Right lobe of liver (tissue), 6 donors: ENCODE measurements at regions not wholly inside any gene's neighbourhood (a gene's known extent, or its start where the extent isn't known, plus 50 kb on each side); places are given as distances from the start of the nearest gene placed in this dataset.
A peak's percentile ranks its signal among the peaks of the same experiment; 100 is the strongest.

Experiments
- ATAC-seq, 4 donors: fragments of 200-7000 bp; cut with Tn5 transposase; one replicate each; pipeline ENCODE4 v1.9.1; 2020; ENCODE audit warnings: mild to moderate bottlenecking in 4 of 4, moderate library complexity in 4 of 4
- DNase-seq, 3 donors: peaks; one replicate each; pipeline ENCODE4 v3.0.0-alpha.2; 2020
- H3K27ac ChIP-seq, 3 donors: fragments of 200-600 bp; one replicate each; pipeline ENCODE4 v1.8.0; 2022
- H3K27me3 ChIP-seq, 2 donors: fragments of 200-600 bp; one replicate each; pipeline ENCODE4 v1.8.0; 2022
- H3K36me3 ChIP-seq, 4 donors: fragments of 200-600 bp; sonication (generic) in 1 of 4; one replicate each; pipeline versions ENCODE4 v1.5.1 to v1.8.0; 2017 to 2022; ENCODE audit warnings: control low read depth in 1 of 4
- H3K4me1 ChIP-seq, 4 donors: fragments of 200-600 bp; sonication (generic) in 1 of 4; one replicate each; pipeline versions ENCODE4 v1.5.1 to v1.8.0; 2017 to 2022; ENCODE audit warnings: control low read depth in 1 of 4
- H3K4me3 ChIP-seq, 3 donors: fragments of 200-600 bp; one replicate each; pipeline ENCODE4 v1.8.0; 2022
- H3K9me3 ChIP-seq, 4 donors: fragments of 200-600 bp; sonication (generic) in 1 of 4; one replicate each; pipeline versions ENCODE4 v1.5.1 to v1.8.0; 2017 to 2022; ENCODE audit warnings: control low read depth in 1 of 4
- POLR2A ChIP-seq: fragments of 450-650 bp; IDR thresholded peaks from one replicate; pipeline ENCODE4 v1.6.1; 2017; ENCODE audit warnings: antibody characterized with exemption, mild to moderate bottlenecking
- WGBS: methylation state at CpG from one replicate; pipeline ENCODE4 v1.1.6; 2018; ENCODE audit warnings: low coverage, low lambda C conversion rate; ENCODE audit not compliant: insufficient coverage; ENCODE audit errors: missing lambda C conversion rate; 5-methylcytosine and 5-hydroxymethylcytosine counted together
- intact Hi-C, 2 donors: fragments of 100-400 bp; cut with DNase I; formaldehyde crosslinking; loops; one replicate each; pipeline versions ENCODE4 v1.11.2 to v1.14.1; 2022
- TF ChIP-seq, protein P1 (sequence below), 4 donors: fragments of 200-600 bp in 3 of 4; fragments of 450-650 bp in 1 of 4; IDR thresholded peaks; one replicate each; pipeline versions ENCODE4 v1.5.1 to v1.8.0; 2016 to 2022; ENCODE audit warnings: antibody characterized with exemption in 4 of 4, mild to moderate bottlenecking in 2 of 4
- donor health status: DM: no; HTN: yes; CAD: no.
- donor health status: DM: no; HTN: no; CAD: no.
- donor health status: DM: no; HTN: no; CAD: no.
- donor health status: DM: no; HTN: yes; CAD: no.
- donor health status: DM: no; HTN: yes; CAD: no.

DNA sequence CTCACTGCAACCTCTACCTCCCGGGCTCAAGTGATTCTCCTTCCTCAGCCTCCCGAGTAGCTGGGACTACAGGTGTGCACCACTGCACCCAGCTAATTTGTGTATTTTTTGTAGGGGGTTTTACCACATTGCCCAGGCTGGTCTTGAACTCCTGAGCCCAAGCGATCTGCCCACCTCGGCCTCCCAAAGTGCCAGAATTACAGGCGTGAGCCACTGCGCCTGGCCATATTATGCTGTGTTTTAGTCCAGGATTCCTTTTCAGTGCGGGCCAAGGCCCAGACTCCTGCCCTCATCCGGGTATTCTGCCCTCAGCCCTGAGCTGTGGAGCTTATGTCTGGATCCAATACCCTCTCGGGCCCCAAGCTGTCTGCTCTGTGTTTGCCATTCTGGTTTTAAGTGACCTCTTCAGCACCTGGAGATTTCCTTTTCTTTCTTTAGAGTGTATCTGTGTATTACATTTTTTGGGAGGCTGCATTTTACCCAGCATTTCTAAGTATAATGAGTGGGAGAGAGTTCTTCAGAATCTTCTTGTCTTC is 114.9 kb downstream of the BUB3 start:
- TF ChIP-seq, protein P1, sequence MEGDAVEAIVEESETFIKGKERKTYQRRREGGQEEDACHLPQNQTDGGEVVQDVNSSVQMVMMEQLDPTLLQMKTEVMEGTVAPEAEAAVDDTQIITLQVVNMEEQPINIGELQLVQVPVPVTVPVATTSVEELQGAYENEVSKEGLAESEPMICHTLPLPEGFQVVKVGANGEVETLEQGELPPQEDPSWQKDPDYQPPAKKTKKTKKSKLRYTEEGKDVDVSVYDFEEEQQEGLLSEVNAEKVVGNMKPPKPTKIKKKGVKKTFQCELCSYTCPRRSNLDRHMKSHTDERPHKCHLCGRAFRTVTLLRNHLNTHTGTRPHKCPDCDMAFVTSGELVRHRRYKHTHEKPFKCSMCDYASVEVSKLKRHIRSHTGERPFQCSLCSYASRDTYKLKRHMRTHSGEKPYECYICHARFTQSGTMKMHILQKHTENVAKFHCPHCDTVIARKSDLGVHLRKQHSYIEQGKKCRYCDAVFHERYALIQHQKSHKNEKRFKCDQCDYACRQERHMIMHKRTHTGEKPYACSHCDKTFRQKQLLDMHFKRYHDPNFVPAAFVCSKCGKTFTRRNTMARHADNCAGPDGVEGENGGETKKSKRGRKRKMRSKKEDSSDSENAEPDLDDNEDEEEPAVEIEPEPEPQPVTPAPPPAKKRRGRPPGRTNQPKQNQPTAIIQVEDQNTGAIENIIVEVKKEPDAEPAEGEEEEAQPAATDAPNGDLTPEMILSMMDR (IDR thresholded peaks at IDR 0.05), result no peak
- no peak for TF ChIP-seq POLR2A
- H3K36me3 ChIP-seq, result no peaks in the 10 kb centered on the region
- no peak for ATAC-seq
- H3K9me3 ChIP-seq, result no peaks in the 10 kb centered on the region
- no peak overlapping the region for H3K27ac ChIP-seq
- no peak overlapping the region for H3K4me3 ChIP-seq
- WGBS, result 73% methylated on average over 5 of the region's 9 CpGs
- H3K4me1 ChIP-seq, result no peaks in the 10 kb centered on the region
- H3K27me3 ChIP-seq, result no peaks in the 10 kb centered on the region
- intact Hi-C loops, result no loop called here
- DNase-seq, result no peak

DNA sequence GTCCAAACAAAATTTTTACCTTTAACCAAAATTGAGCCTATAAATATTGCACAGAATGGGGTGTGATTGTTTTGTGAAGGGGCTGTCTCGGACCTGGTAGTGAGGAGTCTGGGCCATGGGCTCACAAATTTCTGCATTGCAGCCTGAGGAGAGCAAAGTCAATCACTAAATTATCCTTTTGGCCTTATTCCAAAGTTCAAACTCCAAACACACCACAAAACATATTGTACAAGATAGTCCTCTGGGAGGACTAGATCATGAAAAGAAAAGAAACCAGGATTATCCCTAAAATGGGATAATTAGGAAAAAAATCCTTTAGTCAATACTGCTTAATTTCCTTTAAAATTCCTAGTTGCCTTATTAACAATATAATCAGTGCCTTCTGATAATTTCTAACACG is 115.5 kb downstream of the BUB3 start:
- 43% methylated on average over 2 of the region's 2 CpGs for WGBS
- no peaks in the 10 kb centered on the region for H3K9me3 ChIP-seq
- ATAC-seq (peak in 1 of 4 donors; percentile 50), DNase-seq (no peak)
- no peak for TF ChIP-seq POLR2A
- TF ChIP-seq, protein P1 (IDR thresholded peaks at IDR 0.05), result no peak
- H3K4me1 ChIP-seq, result no peaks in the 10 kb centered on the region
- no peaks in the 10 kb centered on the region for H3K27me3 ChIP-seq
- intact Hi-C loops, result no loop called here
- no peak overlapping the region for H3K4me3 ChIP-seq
- no peaks in the 10 kb centered on the region for H3K36me3 ChIP-seq
- no peak overlapping the region for H3K27ac ChIP-seq

DNA sequence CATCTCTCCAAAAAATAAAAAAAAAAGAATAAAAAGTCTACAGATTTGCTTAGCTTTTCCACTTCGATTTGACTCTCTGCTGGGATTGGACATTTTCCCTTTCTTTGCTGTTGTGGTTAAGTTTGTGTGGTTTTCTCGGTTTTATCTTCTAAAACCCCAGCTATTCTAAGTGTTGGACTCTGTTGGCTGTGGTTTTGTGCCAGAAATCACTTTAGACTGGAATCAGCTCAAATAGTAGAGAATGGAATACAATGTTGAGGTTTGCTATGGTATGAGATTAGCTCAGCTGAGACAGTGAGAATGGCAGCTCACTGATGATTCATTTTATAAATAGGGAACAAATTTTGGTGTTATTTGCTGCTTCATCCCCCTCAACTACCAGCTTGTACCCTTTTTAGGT is 116.0 kb downstream of the BUB3 start:
- intact Hi-C loops, result no loop called here
- TF ChIP-seq POLR2A, result no peak
- TF ChIP-seq, protein P1 (IDR thresholded peaks at IDR 0.05), result no peak

DNA sequence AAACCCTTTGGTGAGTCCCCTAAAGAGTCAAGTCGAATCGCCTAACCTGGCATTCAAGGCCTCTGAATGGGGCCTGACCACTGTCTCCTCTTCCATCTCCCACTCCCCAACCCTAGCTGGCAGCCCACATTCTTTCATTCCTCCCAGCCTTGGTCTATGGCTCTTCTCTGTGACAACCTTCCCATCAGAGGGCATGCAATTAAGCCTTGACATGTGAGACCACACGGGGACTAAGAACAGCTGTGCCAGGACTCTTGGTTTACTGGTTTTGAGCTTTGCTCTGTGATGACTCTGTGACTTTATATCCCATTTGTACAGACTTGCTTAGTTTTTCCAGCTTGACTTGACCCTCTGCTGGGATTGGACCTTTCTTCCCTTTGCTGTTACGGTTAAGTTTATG is 116.6 kb downstream of the BUB3 start:
- no peak overlapping the region for H3K4me3 ChIP-seq
- ATAC-seq, result no peak
- TF ChIP-seq, protein P1 (IDR thresholded peaks at IDR 0.05), result no peak
- TF ChIP-seq POLR2A, result no peak
- H3K27ac ChIP-seq, result no peak overlapping the region
- H3K9me3 ChIP-seq, result no peaks in the 10 kb centered on the region
- H3K4me1 ChIP-seq, result no peaks in the 10 kb centered on the region
- H3K36me3 ChIP-seq, result no peaks in the 10 kb centered on the region
- WGBS, result 92% methylated on average over 4 of the region's 4 CpGs
- DNase-seq, result no peak
- intact Hi-C loops, result no loop called here
- no peaks in the 10 kb centered on the region for H3K27me3 ChIP-seq

More for the DNA sequence above, 116.0 kb downstream of the BUB3 start:
- H3K27me3 ChIP-seq, result no peaks in the 10 kb centered on the region
- H3K9me3 ChIP-seq, result no peaks in the 10 kb centered on the region
- H3K36me3 ChIP-seq, result no peaks in the 10 kb centered on the region
- 56% methylated on average over 2 of the region's 2 CpGs for WGBS
- no peak overlapping the region for H3K4me3 ChIP-seq
- no peak overlapping the region for H3K27ac ChIP-seq
- DNase-seq, result no peak
- no peaks in the 10 kb centered on the region for H3K4me1 ChIP-seq
- ATAC-seq, result no peak

DNA sequence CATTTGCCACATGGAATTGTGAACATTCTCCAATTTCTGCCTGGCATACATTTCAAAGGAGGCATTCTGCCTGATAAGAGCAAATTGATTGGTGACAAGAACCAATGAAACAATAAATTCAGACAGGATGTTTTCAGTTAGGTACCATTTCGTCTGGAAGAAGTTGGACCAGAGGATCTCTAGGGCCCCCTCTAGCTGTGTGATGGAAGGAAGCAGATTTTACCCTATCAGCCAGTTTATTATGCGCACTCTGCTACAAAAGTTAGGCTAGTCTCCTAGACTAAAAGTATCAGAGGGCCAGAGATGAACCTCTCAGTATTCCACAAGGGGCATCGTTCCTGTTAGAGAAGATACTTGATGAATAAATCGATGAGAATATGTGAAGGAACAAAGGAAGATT is 118.0 kb downstream of the BUB3 start:
- intact Hi-C loops, result no loop called here
- Histone ChIP-seq H3K4me3 (no peak overlapping the region), H3K27ac (no peak overlapping the region), H3K27me3 (no peaks in the 10 kb centered on the region), H3K9me3 (no peaks in the 10 kb centered on the region), H3K4me1 (no peaks in the 10 kb centered on the region), H3K36me3 (no peaks in the 10 kb centered on the region)
- no peak for TF ChIP-seq POLR2A
- TF ChIP-seq, protein P1 (IDR thresholded peaks at IDR 0.05), result peak in 2 of 4 donors; percentile 14 to 19
- ATAC-seq (peak in 1 of 4 donors; percentile 46), DNase-seq (no peak)
- WGBS, result 62% methylated on average over 4 of the region's 4 CpGs
